HepG2 (cell line): ENCODE measurements at regions not wholly inside any gene's neighbourhood (a gene's known extent, or its start where the extent isn't known, plus 50 kb on each side); places are given as distances from the start of the nearest gene placed in this dataset.

Experiments
- ATAC-seq: fragments of 200-7000 bp; cut with Tn5 transposase; 3 replicates; pipeline ENCODE4 v1.9.1; 2020; ENCODE audit warnings: mild to moderate bottlenecking, moderate library complexity
- BruUV-seq: library from RNA; stranded (reverse); fragments of 400-500 nt; replicated peaks from 2 replicates; lab custom pipeline; 2021; lab: Mats Ljungman, UMichigan
- CTCF ChIA-PET: fragments of 300-600 bp; formaldehyde crosslinking; extraction: SDS; loops from one replicate; lab custom pipeline; 2021; ENCODE audit warnings: low total read pairs, inconsistent platforms, low intra/inter-chr PET ratio; lab: Yijun Ruan, JAX
- POLR2A ChIA-PET: fragments of 350-600 bp; sonication (Branson Sonifier 250); formaldehyde crosslinking; loops from one replicate; lab custom pipeline; 2020; ENCODE audit warnings: antibody characterized with exemption, inconsistent platforms; lab: Yijun Ruan, JAX
- DNase-seq: peaks from one replicate; pipeline ENCODE4 v3.0.0-alpha.2; 2015; ENCODE audit warnings: low spot score
- FAIRE-seq: peaks from 3 replicates; lab custom pipeline; 2011; peaks lifted over from hg19 to GRCh38; lab: Jason Lieb, UNC
- H2AFZ ChIP-seq: one replicate; pipeline ENCODE4 v1.6.1; 2011; ENCODE audit warnings: low read length, inconsistent platforms
- H3K27ac ChIP-seq: fragments of 300-600 bp; 3 replicates; pipeline ENCODE4 v1.8.0; 2011; ENCODE audit warnings: mixed run types, mild to moderate bottlenecking, mixed read lengths, low read length, inconsistent platforms; ENCODE audit not compliant: insufficient read depth; ENCODE audit errors: extremely low read length
- H3K27me3 ChIP-seq, 2 experiments: fragments of 200-600 bp in 1 of 2; 2 replicates in 1 of 2; 3 replicates in 1 of 2; pipeline versions ENCODE4 v1.6.0 to v1.8.0; 2011; ENCODE audit warnings: low read length in 2 of 2, mild to moderate bottlenecking in 2 of 2, moderate library complexity in 2 of 2, inconsistent platforms in 1 of 2; ENCODE audit not compliant: insufficient read depth in 2 of 2, control insufficient read depth in 1 of 2
- H3K36me3 ChIP-seq, 2 experiments: fragments of 200-600 bp in 1 of 2; replicated peaks in 1 of 2; 2 replicates in 1 of 2; 3 replicates in 1 of 2; pipeline versions ENCODE4 v1.5.1 to v1.8.0; 2011; ENCODE audit warnings: low read length in 2 of 2, inconsistent platforms in 1 of 2; ENCODE audit not compliant: insufficient read depth in 2 of 2, control insufficient read depth in 1 of 2
- H3K4me1 ChIP-seq: 2 replicates; pipeline ENCODE4 v1.5.1; 2012; ENCODE audit warnings: low read length, inconsistent platforms; ENCODE audit not compliant: insufficient read depth
- H3K4me2 ChIP-seq: 2 replicates; pipeline ENCODE4 v1.6.0; 2011; ENCODE audit warnings: low read depth, low read length, inconsistent platforms
- H3K4me3 ChIP-seq, 3 experiments: fragments of 200-600 bp in 1 of 3; sonication (generic), shearing (Covaris generic) in 1 of 3; replicated peaks in 1 of 3; 2 replicates each; pipeline ENCODE4 v1.5.1; 2011 to 2016; ENCODE audit warnings: low read length in 3 of 3, inconsistent platforms in 2 of 3, low read depth in 2 of 3, mild to moderate bottlenecking in 2 of 3, control low read depth in 1 of 3, mixed read lengths in 1 of 3; ENCODE audit not compliant: insufficient read depth in 1 of 3
- H3K79me2 ChIP-seq: one replicate; pipeline ENCODE4 v1.6.1; 2011; ENCODE audit warnings: low read length, inconsistent platforms; ENCODE audit not compliant: insufficient read depth
- H3K9ac ChIP-seq: 2 replicates; pipeline ENCODE4 v1.6.0; 2011; ENCODE audit warnings: mild to moderate bottlenecking, low read depth, low read length, inconsistent platforms; ENCODE audit not compliant: insufficient read depth
- H3K9me3 ChIP-seq: 2 replicates; pipeline ENCODE4 v1.5.1; 2012; ENCODE audit warnings: mild to moderate bottlenecking, low read length
- H4K20me1 ChIP-seq: 2 replicates; pipeline ENCODE4 v1.6.0; 2011; ENCODE audit warnings: inconsistent platforms, mild to moderate bottlenecking, low read length, moderate library complexity; ENCODE audit not compliant: insufficient read depth
- ARNTL ChIP-seq: sonication (generic); formaldehyde crosslinking; IDR thresholded peaks from 2 replicates; pipeline ENCODE4 v1.4.0; 2020; ENCODE audit warnings: mild to moderate bottlenecking, missing genetic modification reagents
- JARID2 ChIP-seq: sonication (generic); formaldehyde crosslinking; IDR thresholded peaks from 2 replicates; pipeline ENCODE4 v1.8.1; 2023; ENCODE audit warnings: missing genetic modification reagents, inconsistent platforms; ENCODE audit not compliant: insufficient replicate concordance
- KDM6A ChIP-seq: IDR thresholded peaks from 2 replicates; pipeline ENCODE4 v1.6.1; 2016; ENCODE audit warnings: low read depth
- LBX2 ChIP-seq: sonication (generic); formaldehyde crosslinking; IDR thresholded peaks from 2 replicates; pipeline ENCODE4 v1.5.0; 2020; ENCODE audit warnings: missing genetic modification reagents, mild to moderate bottlenecking, borderline replicate concordance
- NFE2 ChIP-seq: sonication (generic); formaldehyde crosslinking; IDR thresholded peaks from 2 replicates; pipeline ENCODE4 v1.4.0; 2020; ENCODE audit warnings: missing genetic modification reagents
- NFRKB ChIP-seq: fragments of 450-650 bp; IDR thresholded peaks from 2 replicates; pipeline ENCODE4 v1.6.1; 2017
- PBX2 ChIP-seq: IDR thresholded peaks from 2 replicates; pipeline ENCODE4 v1.6.1; 2016; ENCODE audit warnings: control low read depth
- RBM22 ChIP-seq: fragments of 200-400 bp; formaldehyde crosslinking; optimal IDR thresholded peaks from 2 replicates; pipeline ENCODE3; 2017; ENCODE audit warnings: mild to moderate bottlenecking, low read length, moderate library complexity
- RFXAP ChIP-seq: sonication (generic); formaldehyde crosslinking; IDR thresholded peaks from 2 replicates; pipeline ENCODE4 v1.4.0; 2020; ENCODE audit warnings: missing genetic modification reagents, borderline replicate concordance
- TSC22D2 ChIP-seq: sonication (generic); formaldehyde crosslinking; IDR thresholded peaks from 2 replicates; pipeline ENCODE4 v1.5.1; 2020; ENCODE audit warnings: missing genetic modification reagents, mild to moderate bottlenecking, borderline replicate concordance
- ZNF264 ChIP-seq: sonication (generic); formaldehyde crosslinking; IDR thresholded peaks from 2 replicates; pipeline ENCODE4 v1.4.0; 2020; ENCODE audit warnings: missing genetic modification reagents
- ZNF674 ChIP-seq: sonication (generic); formaldehyde crosslinking; IDR thresholded peaks from 2 replicates; pipeline ENCODE4 v1.5.0; 2020; ENCODE audit warnings: low read depth, mild to moderate bottlenecking, missing genetic modification reagents
- ZNF761 ChIP-seq: sonication (generic); formaldehyde crosslinking; conservative IDR thresholded peaks from 2 replicates; pipeline ENCODE4 v1.4.0; 2020; ENCODE audit warnings: mild to moderate bottlenecking, missing genetic modification reagents
- WGBS: methylation state at CpG from one replicate; pipeline ENCODE4 v1.1.6; 2017; ENCODE audit warnings: low lambda C conversion rate; 5-methylcytosine and 5-hydroxymethylcytosine counted together
- in situ Hi-C: cut with HindIII; loops from 2 replicates; pipeline ENCODE4 v1.10.0; 2017; ENCODE audit warnings: low pct_unique_long_range_greater_than_20kb; ENCODE audit not compliant: extremely low pct_ligation_motif_present
- intact Hi-C: fragments of 100-400 bp; cut with micrococcal nuclease; formaldehyde crosslinking; loops from one replicate; pipeline ENCODE4 v1.10.0; 2022; ENCODE audit not compliant: unreplicated experiment

GRCh38 chr20:40339661-40340449, 349.2 kb downstream of the MAFB start:
- no peaks in the 10 kb centered on the region for H3K79me2 ChIP-seq
- no peak overlapping the region for H3K9ac ChIP-seq
- in situ Hi-C loops = no loop called here
- no peak for FAIRE-seq
- H3K4me3 ChIP-seq = no peak overlapping the region
- H3K27ac ChIP-seq = no peak overlapping the region
- no TSS peak for BruUV-seq
- H4K20me1 ChIP-seq = no peaks in the 10 kb centered on the region
- H3K4me1 ChIP-seq = no peaks in the 10 kb centered on the region
- no peak overlapping the region for H2AFZ ChIP-seq
- DNase-seq = no peak
- no peaks in the 10 kb centered on the region for H3K36me3 ChIP-seq
- TF ChIP-seq ZNF264 (CRISPR knock-in tag) = no peak
- no peak for TF ChIP-seq KDM6A (CRISPR knock-in tag)
- TF ChIP-seq LBX2 (CRISPR knock-in tag) = no peak
- TF ChIP-seq ZNF674 = no peak
- TF ChIP-seq RFXAP (CRISPR knock-in tag) = no peak
- TF ChIP-seq NFE2 (CRISPR knock-in tag) = no peak
- TF ChIP-seq ZNF761 (CRISPR knock-in tag) = no peak
- no peak for TF ChIP-seq PBX2
- TF ChIP-seq ARNTL (CRISPR knock-in tag) = no peak
- no peak for TF ChIP-seq JARID2 (CRISPR knock-in tag)
- no peak for TF ChIP-seq NFRKB
- no peak for TF ChIP-seq TSC22D2
- TF ChIP-seq RBM22 = no peak
- TF ChIP-seq, all 625 proteins: peak for 0
- WGBS = 0% methylated on average over 2 of the region's 2 CpGs
- CTCF ChIA-PET = no interaction called here
- Histone ChIP-seq H3K4me2 (no peak overlapping the region), H3K27me3 (no peaks in the 10 kb centered on the region), H3K9me3 (peaks cover 36% of the 10 kb centered on the region)
- no peak for ATAC-seq
- intact Hi-C loops = loop anchor here (2.0 kb wide), 1 partner anchor 29 kb away; no protein-coding TSS in a partner anchor
- POLR2A ChIA-PET = no interaction called here
